GM12878 (cell line): ENCODE measurements at regions not wholly inside any gene's neighbourhood (a gene's known extent, or its start where the extent isn't known, plus 50 kb on each side); places are given as distances from the start of the nearest gene placed in this dataset.

Source experiments
- CEBPB ChIP-seq, 2 experiments: fragments of 150-350 bp in 1 of 2; IDR thresholded peaks; 2 replicates each; pipeline ENCODE4 v1.6.1; 2012 to 2014; ENCODE audit warnings: low read depth in 2 of 2, low read length in 2 of 2, borderline replicate concordance in 1 of 2, inconsistent platforms in 1 of 2
- E4F1 ChIP-seq: fragments of 450-650 bp; IDR thresholded peaks from 2 replicates; pipeline ENCODE4 v1.6.1; 2018; ENCODE audit warnings: borderline replicate concordance, mild to moderate bottlenecking; ENCODE audit not compliant: partially characterized antibody
- EED ChIP-seq: sonication (generic); IDR thresholded peaks from 2 replicates; pipeline ENCODE4 v1.6.1; 2016; ENCODE audit warnings: antibody characterized with exemption, low read depth
- LARP7 ChIP-seq: fragments of 450-650 bp; IDR thresholded peaks from 2 replicates; pipeline ENCODE4 v1.6.1; 2017; ENCODE audit warnings: mild to moderate bottlenecking
- MEF2A ChIP-seq: IDR thresholded peaks from 2 replicates; pipeline ENCODE4 v1.6.1; 2011; ENCODE audit warnings: low read depth, mild to moderate bottlenecking, low read length, moderate library complexity; ENCODE audit not compliant: insufficient read depth
- NR2C2 ChIP-seq: IDR thresholded peaks from 2 replicates; pipeline ENCODE4 v1.6.1; 2011; ENCODE audit warnings: borderline replicate concordance, low read depth; ENCODE audit not compliant: control insufficient read depth, insufficient read length
- POU2F2 ChIP-seq: IDR thresholded peaks from 3 replicates; pipeline ENCODE4 v1.6.1; 2011; ENCODE audit warnings: low read depth, mild to moderate bottlenecking, low read length, borderline replicate concordance
- RAD21 ChIP-seq: IDR thresholded peaks from 2 replicates; pipeline ENCODE4 v1.6.1; 2011; ENCODE audit warnings: mild to moderate bottlenecking, low read depth, low read length, moderate library complexity; ENCODE audit not compliant: insufficient read depth
- RCOR1 ChIP-seq: conservative IDR thresholded peaks from 2 replicates; pipeline ENCODE4 v1.6.1; 2012; ENCODE audit warnings: low read depth, low read length, improper control_type of control experiment
- SMARCA5 ChIP-seq: fragments of 450-650 bp; IDR thresholded peaks from 2 replicates; pipeline ENCODE4 v1.6.1; 2017; ENCODE audit warnings: mild to moderate bottlenecking
- SREBF1 ChIP-seq: IDR thresholded peaks from 2 replicates; pipeline ENCODE4 v1.6.1; 2012; ENCODE audit warnings: mild to moderate bottlenecking, low read length
- SUZ12 ChIP-seq: fragments of 200-600 bp; sonication (generic); IDR thresholded peaks from one replicate; pipeline ENCODE4 v1.6.1; 2018; ENCODE audit warnings: antibody characterized with exemption, mild to moderate bottlenecking; ENCODE audit not compliant: unreplicated experiment
- TCF7 ChIP-seq: IDR thresholded peaks from 2 replicates; pipeline ENCODE4 v1.6.1; 2014; ENCODE audit warnings: antibody characterized with exemption, borderline replicate concordance
- TF ChIP-seq, protein P1 (sequence below): fragments of 450-650 bp; formaldehyde crosslinking; IDR thresholded peaks from 2 replicates; pipeline ENCODE4 v1.4.0; 2020; ENCODE audit warnings: mild to moderate bottlenecking, moderate library complexity
- TF ChIP-seq, protein P2 (sequence below): IDR thresholded peaks from 2 replicates; pipeline ENCODE4 v1.6.1; 2012; ENCODE audit warnings: low read length, inconsistent platforms
- TF ChIP-seq, protein P3 (sequence below): fragments of 450-650 bp; formaldehyde crosslinking; IDR thresholded peaks from 2 replicates; pipeline ENCODE4 v1.4.0; 2022; ENCODE audit warnings: mild to moderate bottlenecking, moderate library complexity
- TF ChIP-seq, protein P4 (sequence below): fragments of 450-650 bp; IDR thresholded peaks from 2 replicates; pipeline ENCODE4 v1.6.1; 2017; ENCODE audit warnings: antibody characterized with exemption, mild to moderate bottlenecking, moderate library complexity

DNA sequence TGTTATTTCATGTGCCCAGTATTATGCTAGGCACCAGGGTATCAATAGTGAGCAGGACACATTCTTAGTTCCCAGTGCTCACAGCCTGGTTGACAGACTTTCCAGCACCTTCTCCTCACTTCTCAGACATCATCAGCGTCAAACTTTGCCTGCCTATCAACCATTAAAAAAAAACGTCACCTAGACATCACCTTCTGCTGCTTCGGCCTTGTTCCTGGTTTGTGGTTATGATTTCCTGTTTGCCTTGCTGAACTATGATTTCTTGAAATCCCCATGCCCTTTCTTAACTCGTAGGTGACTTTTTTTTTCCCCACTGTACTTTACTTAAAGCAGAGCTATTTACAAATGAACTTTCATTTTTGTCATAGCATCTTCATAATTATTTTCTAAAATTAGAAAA, 60.4 kb upstream of the NABP1 start (continued):
- TF ChIP-seq CEBPB (IDR thresholded peaks at IDR 0.05; ENCODE audit: borderline replicate concordance in 1 of 2, low read depth in 2 of 2, low read length in 2 of 2) (no peak), POU2F2 (no peak; the same call in 2 of the 3 replicates), SUZ12 (no peak), TCF7 (no peak), SMARCA5 (no peak), LARP7 (no peak), MEF2A (peak; percentile 62; the same call in 1 of the 2 replicates), EED (peak; percentile 66; the same call in 1 of the 2 replicates), E4F1 (peak; percentile 13), RAD21 (peak; percentile 13; the same call in 1 of the 2 replicates), NR2C2 (no peak), SREBF1 (no peak), RCOR1 (no peak)
- TF ChIP-seq, protein P1, sequence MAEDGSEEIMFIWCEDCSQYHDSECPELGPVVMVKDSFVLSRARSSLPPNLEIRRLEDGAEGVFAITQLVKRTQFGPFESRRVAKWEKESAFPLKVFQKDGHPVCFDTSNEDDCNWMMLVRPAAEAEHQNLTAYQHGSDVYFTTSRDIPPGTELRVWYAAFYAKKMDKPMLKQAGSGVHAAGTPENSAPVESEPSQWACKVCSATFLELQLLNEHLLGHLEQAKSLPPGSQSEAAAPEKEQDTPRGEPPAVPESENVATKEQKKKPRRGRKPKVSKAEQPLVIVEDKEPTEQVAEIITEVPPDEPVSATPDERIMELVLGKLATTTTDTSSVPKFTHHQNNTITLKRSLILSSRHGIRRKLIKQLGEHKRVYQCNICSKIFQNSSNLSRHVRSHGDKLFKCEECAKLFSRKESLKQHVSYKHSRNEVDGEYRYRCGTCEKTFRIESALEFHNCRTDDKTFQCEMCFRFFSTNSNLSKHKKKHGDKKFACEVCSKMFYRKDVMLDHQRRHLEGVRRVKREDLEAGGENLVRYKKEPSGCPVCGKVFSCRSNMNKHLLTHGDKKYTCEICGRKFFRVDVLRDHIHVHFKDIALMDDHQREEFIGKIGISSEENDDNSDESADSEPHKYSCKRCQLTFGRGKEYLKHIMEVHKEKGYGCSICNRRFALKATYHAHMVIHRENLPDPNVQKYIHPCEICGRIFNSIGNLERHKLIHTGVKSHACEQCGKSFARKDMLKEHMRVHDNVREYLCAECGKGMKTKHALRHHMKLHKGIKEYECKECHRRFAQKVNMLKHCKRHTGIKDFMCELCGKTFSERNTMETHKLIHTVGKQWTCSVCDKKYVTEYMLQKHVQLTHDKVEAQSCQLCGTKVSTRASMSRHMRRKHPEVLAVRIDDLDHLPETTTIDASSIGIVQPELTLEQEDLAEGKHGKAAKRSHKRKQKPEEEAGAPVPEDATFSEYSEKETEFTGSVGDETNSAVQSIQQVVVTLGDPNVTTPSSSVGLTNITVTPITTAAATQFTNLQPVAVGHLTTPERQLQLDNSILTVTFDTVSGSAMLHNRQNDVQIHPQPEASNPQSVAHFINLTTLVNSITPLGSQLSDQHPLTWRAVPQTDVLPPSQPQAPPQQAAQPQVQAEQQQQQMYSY (CRISPR knock-in tag): no peak
- TF ChIP-seq, protein P2, sequence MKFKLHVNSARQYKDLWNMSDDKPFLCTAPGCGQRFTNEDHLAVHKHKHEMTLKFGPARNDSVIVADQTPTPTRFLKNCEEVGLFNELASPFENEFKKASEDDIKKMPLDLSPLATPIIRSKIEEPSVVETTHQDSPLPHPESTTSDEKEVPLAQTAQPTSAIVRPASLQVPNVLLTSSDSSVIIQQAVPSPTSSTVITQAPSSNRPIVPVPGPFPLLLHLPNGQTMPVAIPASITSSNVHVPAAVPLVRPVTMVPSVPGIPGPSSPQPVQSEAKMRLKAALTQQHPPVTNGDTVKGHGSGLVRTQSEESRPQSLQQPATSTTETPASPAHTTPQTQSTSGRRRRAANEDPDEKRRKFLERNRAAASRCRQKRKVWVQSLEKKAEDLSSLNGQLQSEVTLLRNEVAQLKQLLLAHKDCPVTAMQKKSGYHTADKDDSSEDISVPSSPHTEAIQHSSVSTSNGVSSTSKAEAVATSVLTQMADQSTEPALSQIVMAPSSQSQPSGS: peak; percentile 91
- TF ChIP-seq, protein P3, sequence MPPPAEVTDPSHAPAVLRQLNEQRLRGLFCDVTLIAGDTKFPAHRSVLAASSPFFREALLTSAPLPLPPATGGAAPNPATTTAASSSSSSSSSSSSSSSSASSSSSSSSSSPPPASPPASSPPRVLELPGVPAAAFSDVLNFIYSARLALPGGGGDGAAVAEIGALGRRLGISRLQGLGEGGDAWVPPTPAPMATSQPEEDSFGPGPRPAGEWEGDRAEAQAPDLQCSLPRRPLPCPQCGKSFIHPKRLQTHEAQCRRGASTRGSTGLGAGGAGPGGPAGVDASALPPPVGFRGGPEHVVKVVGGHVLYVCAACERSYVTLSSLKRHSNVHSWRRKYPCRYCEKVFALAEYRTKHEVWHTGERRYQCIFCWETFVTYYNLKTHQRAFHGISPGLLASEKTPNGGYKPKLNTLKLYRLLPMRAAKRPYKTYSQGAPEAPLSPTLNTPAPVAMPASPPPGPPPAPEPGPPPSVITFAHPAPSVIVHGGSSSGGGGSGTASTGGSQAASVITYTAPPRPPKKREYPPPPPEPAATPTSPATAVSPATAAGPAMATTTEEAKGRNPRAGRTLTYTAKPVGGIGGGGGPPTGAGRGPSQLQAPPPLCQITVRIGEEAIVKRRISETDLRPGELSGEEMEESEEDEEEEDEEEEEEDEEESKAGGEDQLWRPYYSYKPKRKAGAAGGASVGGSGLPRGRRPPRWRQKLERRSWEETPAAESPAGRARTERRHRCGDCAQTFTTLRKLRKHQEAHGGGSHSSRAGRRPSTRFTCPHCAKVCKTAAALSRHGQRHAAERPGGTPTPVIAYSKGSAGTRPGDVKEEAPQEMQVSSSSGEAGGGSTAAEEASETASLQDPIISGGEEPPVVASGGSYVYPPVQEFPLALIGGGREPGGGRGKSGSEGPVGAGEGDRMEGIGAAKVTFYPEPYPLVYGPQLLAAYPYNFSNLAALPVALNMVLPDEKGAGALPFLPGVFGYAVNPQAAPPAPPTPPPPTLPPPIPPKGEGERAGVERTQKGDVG: no peak
- TF ChIP-seq, protein P4, sequence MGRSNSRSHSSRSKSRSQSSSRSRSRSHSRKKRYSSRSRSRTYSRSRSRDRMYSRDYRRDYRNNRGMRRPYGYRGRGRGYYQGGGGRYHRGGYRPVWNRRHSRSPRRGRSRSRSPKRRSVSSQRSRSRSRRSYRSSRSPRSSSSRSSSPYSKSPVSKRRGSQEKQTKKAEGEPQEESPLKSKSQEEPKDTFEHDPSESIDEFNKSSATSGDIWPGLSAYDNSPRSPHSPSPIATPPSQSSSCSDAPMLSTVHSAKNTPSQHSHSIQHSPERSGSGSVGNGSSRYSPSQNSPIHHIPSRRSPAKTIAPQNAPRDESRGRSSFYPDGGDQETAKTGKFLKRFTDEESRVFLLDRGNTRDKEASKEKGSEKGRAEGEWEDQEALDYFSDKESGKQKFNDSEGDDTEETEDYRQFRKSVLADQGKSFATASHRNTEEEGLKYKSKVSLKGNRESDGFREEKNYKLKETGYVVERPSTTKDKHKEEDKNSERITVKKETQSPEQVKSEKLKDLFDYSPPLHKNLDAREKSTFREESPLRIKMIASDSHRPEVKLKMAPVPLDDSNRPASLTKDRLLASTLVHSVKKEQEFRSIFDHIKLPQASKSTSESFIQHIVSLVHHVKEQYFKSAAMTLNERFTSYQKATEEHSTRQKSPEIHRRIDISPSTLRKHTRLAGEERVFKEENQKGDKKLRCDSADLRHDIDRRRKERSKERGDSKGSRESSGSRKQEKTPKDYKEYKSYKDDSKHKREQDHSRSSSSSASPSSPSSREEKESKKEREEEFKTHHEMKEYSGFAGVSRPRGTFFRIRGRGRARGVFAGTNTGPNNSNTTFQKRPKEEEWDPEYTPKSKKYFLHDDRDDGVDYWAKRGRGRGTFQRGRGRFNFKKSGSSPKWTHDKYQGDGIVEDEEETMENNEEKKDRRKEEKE: no peak
